Nephron (organoid): ENCODE measurements at regions not wholly inside any gene's neighbourhood (a gene's known extent, or its start where the extent isn't known, plus 50 kb on each side); places are given as distances from the start of the nearest gene placed in this dataset.
A peak's percentile ranks its signal among the peaks of the same experiment; 100 is the strongest.

Source experiments
- H3K27ac Mint-ChIP-seq, 3 experiments: 2 replicates each; pipeline ENCODE4 v1.8.0; 2020; ENCODE audit warnings: mixed read lengths in 3 of 3, mild to moderate bottlenecking in 2 of 3, moderate library complexity in 1 of 3
- H3K27me3 Mint-ChIP-seq: 2 replicates; pipeline ENCODE4 v1.8.0; 2021; ENCODE audit warnings: low read depth, mild to moderate bottlenecking, moderate library complexity, mixed read lengths
- H3K36me3 Mint-ChIP-seq: 2 replicates; pipeline ENCODE4 v1.8.0; 2020; ENCODE audit warnings: low read depth, mixed read lengths
- H3K4me1 Mint-ChIP-seq: 2 replicates; pipeline ENCODE4 v1.8.0; 2020; ENCODE audit warnings: mixed read lengths
- H3K4me3 Mint-ChIP-seq, 3 experiments: 2 replicates each; pipeline ENCODE4 v1.8.0; 2020; ENCODE audit warnings: mild to moderate bottlenecking in 3 of 3, mixed read lengths in 3 of 3, moderate library complexity in 2 of 3
- H3K9me3 Mint-ChIP-seq: 2 replicates; pipeline ENCODE4 v1.8.0; 2020; ENCODE audit warnings: mixed read lengths
- CTCF ChIP-seq, 3 experiments: fragments of 200-600 bp; sonication (generic); IDR thresholded peaks; one replicate each; pipeline ENCODE4 v1.5.0; 2021; ENCODE audit warnings: antibody characterized with exemption in 3 of 3; ENCODE audit not compliant: unreplicated experiment in 3 of 3

GRCh38 chr3:30169487-30169886 is 436.9 kb upstream of the TGFBR2 start:
- no peak overlapping the region for H3K4me3 Mint-ChIP-seq
- peaks cover 11% of the 10 kb centered on the region for H3K4me1 Mint-ChIP-seq
- TF ChIP-seq CTCF (IDR thresholded peaks at IDR 0.05; ENCODE audit: unreplicated experiment in 3 of 3), result no peak
- no peak overlapping the region for H3K27ac Mint-ChIP-seq
- peaks cover 6% of the 10 kb centered on the region for H3K9me3 Mint-ChIP-seq
- no peaks in the 10 kb centered on the region for H3K27me3 Mint-ChIP-seq
- H3K36me3 Mint-ChIP-seq, result peaks cover 3% of the 10 kb centered on the region

GRCh38 chr3:30170681-30171438 is 435.5 kb upstream of the TGFBR2 start:
- Mint-ChIP-seq H3K27me3 (no peaks in the 10 kb centered on the region), H3K4me1 (peaks cover 11% of the 10 kb centered on the region), H3K9me3 (peaks cover 5% of the 10 kb centered on the region), H3K27ac (no peak overlapping the region), H3K4me3 (no peak overlapping the region), H3K36me3 (peaks cover 3% of the 10 kb centered on the region)
- no peak for TF ChIP-seq CTCF (IDR thresholded peaks at IDR 0.05; ENCODE audit: unreplicated experiment in 3 of 3)

- Mint-ChIP-seq H3K27me3 (no peaks in the 10 kb centered on the region), H3K36me3 (no peaks in the 10 kb centered on the region), H3K27ac (no peak overlapping the region), H3K4me3 (no peak overlapping the region), H3K4me1 (peaks cover 4% of the 10 kb centered on the region), H3K9me3 (no peaks in the 10 kb centered on the region)
- no peak for TF ChIP-seq CTCF (IDR thresholded peaks at IDR 0.05; ENCODE audit: unreplicated experiment in 3 of 3)
Observed at GRCh38 chr3:30174357-30174756, 432.0 kb upstream of the TGFBR2 start.

GRCh38 chr3:30180310-30181177 is 425.9 kb upstream of the TGFBR2 start:
- Mint-ChIP-seq H3K36me3 (no peaks in the 10 kb centered on the region), H3K27me3 (no peaks in the 10 kb centered on the region), H3K4me1 (peaks cover 42% of the 10 kb centered on the region), H3K27ac (peak overlapping the region; percentile 57 to 90 (median 66)), H3K9me3 (no peaks in the 10 kb centered on the region), H3K4me3 (peak overlapping the region in 1 of 3 experiments; percentile 7)
- TF ChIP-seq CTCF (IDR thresholded peaks at IDR 0.05; ENCODE audit: unreplicated experiment in 3 of 3), result no peak

GRCh38 chr3:30181178-30181465 is 425.3 kb upstream of the TGFBR2 start:
- no peak for TF ChIP-seq CTCF (IDR thresholded peaks at IDR 0.05; ENCODE audit: unreplicated experiment in 3 of 3)
- no peak overlapping the region for H3K4me3 Mint-ChIP-seq
- peaks cover 42% of the 10 kb centered on the region for H3K4me1 Mint-ChIP-seq
- peak overlapping the region; percentile 57 to 90 (median 66) for H3K27ac Mint-ChIP-seq
- H3K27me3 Mint-ChIP-seq, result no peaks in the 10 kb centered on the region
- no peaks in the 10 kb centered on the region for H3K36me3 Mint-ChIP-seq
- H3K9me3 Mint-ChIP-seq, result no peaks in the 10 kb centered on the region
